MM.1S (cell line): ENCODE measurements at regions not wholly inside any gene's neighbourhood (a gene's known extent, or its start where the extent isn't known, plus 50 kb on each side); places are given as distances from the start of the nearest gene placed in this dataset.
A peak's percentile ranks its signal among the peaks of the same experiment; 100 is the strongest.

ENCODE experiments used
- DNase-seq: peaks from one replicate; pipeline ENCODE4 v3.0.0-alpha.2; 2015
- H2AFZ ChIP-seq: fragments of 300-600 bp; sonication (generic); 2 replicates; pipeline ENCODE4 v1.6.0; 2016; ENCODE audit warnings: antibody characterized with exemption, low read length
- H3F3A ChIP-seq: fragments of 300-600 bp; sonication (generic); 2 replicates; pipeline ENCODE4 v1.6.1; 2016; ENCODE audit warnings: mild to moderate bottlenecking, antibody characterized with exemption, low read length, moderate library complexity, mixed read lengths; ENCODE audit not compliant: insufficient read depth
- H3K27ac ChIP-seq: fragments of 300-600 bp; sonication (generic); 2 replicates; pipeline ENCODE4 v1.5.1; 2016; ENCODE audit warnings: mild to moderate bottlenecking, low read length
- H3K27me3 ChIP-seq: fragments of 300-600 bp; sonication (generic); replicated peaks from 2 replicates; pipeline ENCODE4 v1.6.0; 2016; ENCODE audit warnings: low read length; ENCODE audit not compliant: insufficient read depth
- H3K36me3 ChIP-seq: fragments of 300-600 bp; sonication (generic); replicated peaks from 2 replicates; pipeline ENCODE4 v1.6.1; 2016; ENCODE audit warnings: mild to moderate bottlenecking, low read length, mixed read lengths; ENCODE audit not compliant: insufficient read depth
- H3K4me1 ChIP-seq: fragments of 300-600 bp; sonication (generic); 2 replicates; pipeline ENCODE4 v1.6.1; 2016; ENCODE audit warnings: low read length, mixed read lengths
- H3K4me2 ChIP-seq: fragments of 300-600 bp; sonication (generic); 2 replicates; pipeline ENCODE4 v1.6.0; 2016; ENCODE audit warnings: low read depth, low read length
- H3K4me3 ChIP-seq: fragments of 300-600 bp; sonication (generic); 2 replicates; pipeline ENCODE4 v1.5.1; 2016; ENCODE audit warnings: low read length, mixed read lengths
- H3K79me2 ChIP-seq: fragments of 300-600 bp; sonication (generic); 2 replicates; pipeline ENCODE4 v1.6.1; 2016; ENCODE audit warnings: mixed run types, low read length, mixed read lengths
- H3K9ac ChIP-seq: fragments of 300-600 bp; sonication (generic); 2 replicates; pipeline ENCODE4 v1.6.1; 2016; ENCODE audit warnings: low read length, mixed read lengths
- H3K9me2 ChIP-seq: fragments of 300-600 bp; sonication (generic); replicated peaks from 2 replicates; pipeline ENCODE4 v1.6.1; 2016; ENCODE audit warnings: mild to moderate bottlenecking, low read length, mixed read lengths; ENCODE audit not compliant: insufficient read depth
- H3K9me3 ChIP-seq: fragments of 300-600 bp; sonication (generic); replicated peaks from 2 replicates; pipeline ENCODE4 v1.6.1; 2016; ENCODE audit warnings: mild to moderate bottlenecking, low read length, mixed read lengths; ENCODE audit not compliant: insufficient read depth
- H4K20me1 ChIP-seq: fragments of 300-600 bp; sonication (generic); 2 replicates; pipeline ENCODE4 v1.6.1; 2016; ENCODE audit warnings: mild to moderate bottlenecking, low read length, moderate library complexity, mixed read lengths; ENCODE audit not compliant: insufficient read depth
- EZH2 ChIP-seq: fragments of 300-600 bp; sonication (generic); optimal IDR thresholded peaks from 2 replicates; pipeline ENCODE3; 2017; ENCODE audit warnings: low read depth, mild to moderate bottlenecking, antibody characterized with exemption, low read length, mixed read lengths
- EZH2phosphoT487 ChIP-seq: fragments of 300-600 bp; sonication (generic); IDR thresholded peaks from 2 replicates; pipeline ENCODE4 v1.6.1; 2018; ENCODE audit warnings: antibody characterized with exemption, low read length
- TF ChIP-seq, protein P1 (sequence below): fragments of 300-600 bp; sonication (generic); IDR thresholded peaks from 2 replicates; pipeline ENCODE4 v1.5.1; 2016; ENCODE audit warnings: antibody characterized with exemption, low read length, mixed read lengths

GRCh38 chr1:74824497-74825107 is 91.7 kb downstream of the TYW3 start:
- peak; percentile 8 for DNase-seq
- no peak overlapping the region for H3K27ac ChIP-seq
- H3K79me2 ChIP-seq = no peaks in the 10 kb centered on the region
- no peaks in the 10 kb centered on the region for H4K20me1 ChIP-seq
- no peak overlapping the region for H3K4me3 ChIP-seq
- H3K4me2 ChIP-seq = no peak overlapping the region
- H3K9ac ChIP-seq = no peak overlapping the region
- no peaks in the 10 kb centered on the region for H3K36me3 ChIP-seq
- H3K9me2 ChIP-seq = no peaks in the 10 kb centered on the region
- TF ChIP-seq EZH2phosphoT487 (no peak), EZH2 (no peak)
- TF ChIP-seq, protein P1, sequence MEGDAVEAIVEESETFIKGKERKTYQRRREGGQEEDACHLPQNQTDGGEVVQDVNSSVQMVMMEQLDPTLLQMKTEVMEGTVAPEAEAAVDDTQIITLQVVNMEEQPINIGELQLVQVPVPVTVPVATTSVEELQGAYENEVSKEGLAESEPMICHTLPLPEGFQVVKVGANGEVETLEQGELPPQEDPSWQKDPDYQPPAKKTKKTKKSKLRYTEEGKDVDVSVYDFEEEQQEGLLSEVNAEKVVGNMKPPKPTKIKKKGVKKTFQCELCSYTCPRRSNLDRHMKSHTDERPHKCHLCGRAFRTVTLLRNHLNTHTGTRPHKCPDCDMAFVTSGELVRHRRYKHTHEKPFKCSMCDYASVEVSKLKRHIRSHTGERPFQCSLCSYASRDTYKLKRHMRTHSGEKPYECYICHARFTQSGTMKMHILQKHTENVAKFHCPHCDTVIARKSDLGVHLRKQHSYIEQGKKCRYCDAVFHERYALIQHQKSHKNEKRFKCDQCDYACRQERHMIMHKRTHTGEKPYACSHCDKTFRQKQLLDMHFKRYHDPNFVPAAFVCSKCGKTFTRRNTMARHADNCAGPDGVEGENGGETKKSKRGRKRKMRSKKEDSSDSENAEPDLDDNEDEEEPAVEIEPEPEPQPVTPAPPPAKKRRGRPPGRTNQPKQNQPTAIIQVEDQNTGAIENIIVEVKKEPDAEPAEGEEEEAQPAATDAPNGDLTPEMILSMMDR = no peak
- no peak overlapping the region for H2AFZ ChIP-seq
- H3K4me1 ChIP-seq = peaks cover 4% of the 10 kb centered on the region; the same call in 1 of the 2 replicates
- no peaks in the 10 kb centered on the region for H3K27me3 ChIP-seq
- no peaks in the 10 kb centered on the region for H3F3A ChIP-seq
- H3K9me3 ChIP-seq = no peaks in the 10 kb centered on the region

- H3K9me2 ChIP-seq = no peaks in the 10 kb centered on the region
- H3K4me2 ChIP-seq = no peak overlapping the region
- H4K20me1 ChIP-seq = no peaks in the 10 kb centered on the region
- no peaks in the 10 kb centered on the region for H3K79me2 ChIP-seq
- TF ChIP-seq EZH2 = no peak
- TF ChIP-seq EZH2phosphoT487 = no peak
- TF ChIP-seq, protein P1 = no peak
- no peak overlapping the region for H2AFZ ChIP-seq
- H3K9ac ChIP-seq = no peak overlapping the region
- no peaks in the 10 kb centered on the region for H3K9me3 ChIP-seq
- no peak for DNase-seq
- no peak overlapping the region for H3K27ac ChIP-seq
- no peaks in the 10 kb centered on the region for H3K36me3 ChIP-seq
- no peak overlapping the region for H3K4me3 ChIP-seq
- H3F3A ChIP-seq = no peaks in the 10 kb centered on the region
- H3K4me1 ChIP-seq = peaks cover 5% of the 10 kb centered on the region; the same call in 1 of the 2 replicates
- no peaks in the 10 kb centered on the region for H3K27me3 ChIP-seq
Measured at GRCh38 chr1:74830766-74831165, 97.8 kb downstream of the TYW3 start.

- Histone ChIP-seq H4K20me1 (no peaks in the 10 kb centered on the region), H3K4me2 (no peak overlapping the region), H3F3A (no peaks in the 10 kb centered on the region), H3K9ac (no peak overlapping the region), H3K4me1 (peaks cover 5% of the 10 kb centered on the region; the same call in 1 of the 2 replicates), H3K27ac (no peak overlapping the region), H3K27me3 (no peaks in the 10 kb centered on the region), H2AFZ (no peak overlapping the region), H3K79me2 (no peaks in the 10 kb centered on the region), H3K4me3 (no peak overlapping the region), H3K9me2 (no peaks in the 10 kb centered on the region), H3K9me3 (no peaks in the 10 kb centered on the region), H3K36me3 (no peaks in the 10 kb centered on the region)
- DNase-seq = no peak
- TF ChIP-seq, protein P1 = no peak
- TF ChIP-seq EZH2 (no peak), EZH2phosphoT487 (no peak)
Measured at GRCh38 chr1:74834261-74834660, 101.3 kb downstream of the TYW3 start.
